Fibroblast of the aortic adventitia (primary cell): ENCODE measurements at regions not wholly inside any gene's neighbourhood (a gene's known extent, or its start where the extent isn't known, plus 50 kb on each side); places are given as distances from the start of the nearest gene placed in this dataset.
A peak's percentile ranks its signal among the peaks of the same experiment; 100 is the strongest.
"Not testable (repeated sequence)": the region's sequence is repeated elsewhere in the genome, so short reads cannot be mapped to it uniquely, and the experiment has no call there.

Experiments
- DNase-seq: peaks from one replicate; pipeline ENCODE4 v3.0.0-alpha.2; 2010; ENCODE audit warnings: low read depth
- H3K4me3 ChIP-seq: 2 replicates; pipeline ENCODE4 v1.5.1; 2011; ENCODE audit warnings: low read depth, mild to moderate bottlenecking, control low read depth, low read length, moderate library complexity
- CTCF ChIP-seq: IDR thresholded peaks from 2 replicates; pipeline ENCODE4 v1.5.1; 2011; ENCODE audit warnings: mild to moderate bottlenecking, low read length, control low read depth, inconsistent platforms; ENCODE audit not compliant: insufficient read depth

DNA sequence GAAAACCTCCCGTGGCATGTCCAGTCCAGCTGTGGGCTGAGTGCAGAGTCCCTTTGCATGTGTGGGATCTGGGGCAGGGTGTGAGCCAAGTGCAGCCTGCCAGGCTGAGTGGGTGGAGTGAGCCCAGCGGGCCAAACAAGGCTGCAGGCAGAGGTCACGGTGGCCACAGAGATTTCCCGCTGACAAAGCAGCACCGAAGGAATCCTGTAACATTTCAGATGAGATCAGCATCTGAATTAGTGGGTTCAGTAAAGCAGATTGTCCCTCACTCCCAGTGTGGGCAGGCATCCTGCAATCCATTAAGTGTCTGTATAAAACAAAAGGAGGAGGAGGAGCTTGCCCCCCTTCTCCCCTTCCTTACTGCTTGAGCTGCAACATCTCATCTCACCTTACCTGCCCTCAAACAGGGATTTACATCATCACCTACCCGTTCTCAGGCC, 324.4 kb downstream of the FAT4 start:
- H3K4me3 ChIP-seq, result no peak overlapping the region
- peak; percentile 21 for DNase-seq
- TF ChIP-seq CTCF, result no peak

DNA sequence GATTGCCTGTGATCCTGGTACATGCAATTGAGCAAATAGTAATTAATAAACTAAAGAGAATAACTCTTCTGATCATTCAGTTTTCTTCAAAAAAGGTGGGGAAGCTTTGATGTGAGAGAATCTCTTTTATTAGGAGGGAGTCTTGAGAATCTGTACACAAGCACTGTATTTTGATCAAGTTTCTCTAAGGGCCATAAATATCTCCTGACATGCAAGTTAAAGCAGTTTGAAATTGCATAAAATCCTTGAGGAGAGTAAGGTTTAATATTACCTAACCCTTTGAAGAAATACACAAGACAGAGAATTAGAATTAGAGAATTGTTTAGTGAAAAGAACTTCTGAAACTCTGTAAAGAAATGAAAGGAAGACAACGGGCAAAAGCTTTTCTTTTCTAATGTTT, 326.9 kb downstream of the FAT4 start:
- TF ChIP-seq CTCF, result no peak
- no peak overlapping the region for H3K4me3 ChIP-seq
- DNase-seq, result no peak

DNA sequence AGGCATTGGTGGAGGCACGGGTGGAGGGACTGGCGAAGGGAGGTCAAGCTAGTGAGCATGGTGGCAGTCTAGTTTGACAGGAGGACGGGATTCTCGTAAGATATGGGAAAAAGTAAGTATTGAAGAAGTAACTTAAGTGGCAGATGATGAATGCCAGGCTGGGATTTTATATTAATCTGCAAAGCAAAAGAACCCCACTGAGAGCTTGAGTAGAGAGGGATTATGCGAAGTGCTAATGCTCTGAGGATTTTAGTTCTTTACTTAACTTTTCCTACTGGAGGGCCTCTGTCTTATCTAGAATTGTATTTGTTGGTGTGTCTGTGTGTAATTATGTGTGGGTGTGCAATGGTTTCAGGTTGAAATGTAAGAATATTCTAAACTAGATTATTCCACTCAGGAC, 327.9 kb downstream of the FAT4 start:
- no peak for TF ChIP-seq CTCF
- DNase-seq, result no peak
- no peak overlapping the region for H3K4me3 ChIP-seq

GRCh38 chr4:125649452-125649851, 334.7 kb downstream of the FAT4 start:
- DNase-seq, result no peak
- no peak for TF ChIP-seq CTCF
- no peak overlapping the region for H3K4me3 ChIP-seq

DNA sequence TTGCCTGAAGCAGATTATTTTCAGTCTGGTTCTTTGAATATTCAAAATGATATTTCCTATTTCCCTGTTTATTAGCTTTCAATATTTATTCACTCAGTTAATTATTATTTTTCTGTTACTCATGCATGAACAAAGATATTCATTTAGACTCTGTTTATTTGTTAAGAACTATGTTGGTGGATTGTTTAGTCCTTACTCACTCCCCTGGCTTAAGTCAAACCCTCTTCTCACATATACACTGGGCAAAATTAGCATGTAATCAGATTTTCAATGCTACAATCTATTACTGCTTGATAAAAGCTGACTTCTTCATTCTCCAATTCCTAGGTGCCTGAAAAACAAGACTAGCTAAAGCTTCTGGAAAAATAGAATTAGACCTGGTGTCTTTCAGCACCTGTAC, 335.8 kb downstream of the FAT4 start:
- TF ChIP-seq CTCF, result no peak
- H3K4me3 ChIP-seq, result no peak overlapping the region
- DNase-seq, result no peak

DNA sequence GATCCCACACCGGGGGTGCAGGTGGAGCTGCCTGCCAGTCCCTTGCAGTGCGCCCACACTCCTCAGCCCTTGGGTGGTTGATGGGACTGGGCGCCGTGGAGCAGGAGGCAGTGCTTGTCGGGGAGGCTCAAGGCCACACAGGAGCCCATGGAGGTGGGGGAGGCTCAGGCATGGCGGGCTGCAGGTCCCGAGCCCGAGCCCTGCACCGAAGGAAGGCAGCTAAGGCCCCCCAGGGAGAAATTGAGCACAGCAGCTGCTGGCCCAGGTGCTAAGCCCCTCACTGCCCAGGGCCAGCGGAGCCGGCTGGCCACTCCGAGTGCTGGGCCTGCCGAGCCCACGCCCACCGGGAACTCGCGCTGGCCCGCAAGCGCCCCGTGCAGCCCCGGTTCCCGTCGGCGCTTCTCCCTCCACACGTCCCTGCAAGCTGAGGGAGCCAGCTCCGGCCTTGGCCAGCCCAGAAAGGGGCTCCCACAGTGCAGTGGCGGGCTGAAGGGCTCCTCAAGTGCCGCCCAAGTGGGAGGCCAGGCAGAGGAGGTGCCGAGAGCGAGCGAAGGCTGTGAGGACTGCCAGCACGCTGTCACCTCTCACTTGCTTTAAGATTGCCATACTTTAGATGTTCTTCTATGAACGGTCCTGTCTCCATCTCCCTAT, 337.1 kb downstream of the FAT4 start:
- not testable (repeated sequence) for DNase-seq, H3K4me3 ChIP-seq

GRCh38 chr4:125658773-125659172, 344.0 kb downstream of the FAT4 start:
- H3K4me3 ChIP-seq, result no peak overlapping the region
- DNase-seq, result no peak
- no peak for TF ChIP-seq CTCF
